ENCODE measurements at regions not wholly inside any gene's neighbourhood (a gene's known extent, or its start where the extent isn't known, plus 50 kb on each side); places are given as distances from the start of the nearest gene placed in this dataset.

DNA sequence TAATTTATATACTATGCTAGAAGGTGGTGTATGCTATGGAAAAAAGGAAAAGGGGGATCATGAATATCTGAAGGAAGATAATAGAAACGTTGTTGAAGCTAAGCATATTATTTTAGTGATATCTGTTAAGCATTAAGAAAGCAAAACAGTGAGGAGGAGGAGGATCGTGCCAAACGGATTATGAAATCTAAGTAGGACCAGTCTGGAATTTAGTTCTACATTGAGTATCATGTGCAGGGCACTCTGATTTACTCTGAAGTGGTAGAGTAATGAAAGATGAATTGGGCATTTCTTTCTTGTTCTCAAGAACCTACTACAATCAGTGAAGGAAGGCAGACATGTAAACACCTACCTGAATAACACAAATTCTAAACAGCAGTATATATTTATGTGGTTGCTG lies 195.3 kb downstream of the CYB561 start:
- TF ChIP-seq CTCF (conservative IDR thresholded peaks at IDR 0.05) = no peak
- no peak for TF ChIP-seq ZFX (IDR thresholded peaks at IDR 0.05)

All from C4-2B (cell line).